Loucy (cell line): ENCODE measurements at regions not wholly inside any gene's neighbourhood (a gene's known extent, or its start where the extent isn't known, plus 50 kb on each side); places are given as distances from the start of the nearest gene placed in this dataset.

Experiments
- H2AFZ ChIP-seq: fragments of 200-600 bp; sonication (generic); 2 replicates; pipeline ENCODE4 v1.6.0; 2016; ENCODE audit warnings: antibody characterized with exemption, mild to moderate bottlenecking, low read length, moderate library complexity
- H3F3A ChIP-seq: fragments of 200-600 bp; 2 replicates; pipeline ENCODE4 v1.6.0; 2016; ENCODE audit warnings: antibody characterized with exemption, low read depth, mild to moderate bottlenecking
- H3K27me3 ChIP-seq: fragments of 200-600 bp; sonication (generic); 2 replicates; pipeline ENCODE4 v1.6.1; 2014; ENCODE audit warnings: low read length, mild to moderate bottlenecking; ENCODE audit not compliant: insufficient read depth, poor library complexity, severe bottlenecking
- H3K36me3 ChIP-seq: fragments of 200-600 bp; sonication (generic); 2 replicates; pipeline ENCODE4 v1.6.1; 2016; ENCODE audit warnings: low read length; ENCODE audit not compliant: insufficient read depth
- H3K4me1 ChIP-seq: fragments of 200-600 bp; sonication (generic); 2 replicates; pipeline ENCODE4 v1.5.1; 2014; ENCODE audit warnings: low read length, mild to moderate bottlenecking; ENCODE audit not compliant: insufficient read depth, poor library complexity, severe bottlenecking
- H3K4me2 ChIP-seq: fragments of 200-600 bp; sonication (generic); 2 replicates; pipeline ENCODE4 v1.6.0; 2014; ENCODE audit warnings: antibody characterized with exemption, low read length, low read depth, mild to moderate bottlenecking; ENCODE audit not compliant: poor library complexity, severe bottlenecking
- H3K4me3 ChIP-seq: fragments of 200-600 bp; sonication (generic); 2 replicates; pipeline ENCODE4 v1.5.1; 2014; ENCODE audit warnings: low read length, mild to moderate bottlenecking, mixed read lengths; ENCODE audit not compliant: poor library complexity, severe bottlenecking
- H3K79me2 ChIP-seq: fragments of 200-600 bp; sonication (generic); 2 replicates; pipeline ENCODE4 v1.6.1; 2014; ENCODE audit warnings: low read length; ENCODE audit not compliant: insufficient read depth
- H3K9ac ChIP-seq: fragments of 200-600 bp; sonication (generic); 2 replicates; pipeline ENCODE4 v1.6.0; 2014; ENCODE audit warnings: mild to moderate bottlenecking, low read depth, low read length, moderate library complexity; ENCODE audit not compliant: poor library complexity, severe bottlenecking
- H3K9me2 ChIP-seq: fragments of 200-600 bp; sonication (generic); replicated peaks from 2 replicates; pipeline ENCODE4 v1.6.1; 2016; ENCODE audit warnings: low read depth, low read length, mixed read lengths
- H3K9me3 ChIP-seq: fragments of 200-600 bp; sonication (generic); 2 replicates; pipeline ENCODE4 v1.6.1; 2014; ENCODE audit warnings: mild to moderate bottlenecking, antibody characterized with exemption, low read length, low read depth; ENCODE audit not compliant: insufficient read depth
- H4K20me1 ChIP-seq: fragments of 200-600 bp; sonication (generic); 2 replicates; pipeline ENCODE4 v1.6.0; 2014; ENCODE audit warnings: antibody characterized with exemption, low read length, mild to moderate bottlenecking; ENCODE audit not compliant: insufficient read depth, poor library complexity, severe bottlenecking
- EZH2phosphoT487 ChIP-seq: fragments of 200-600 bp; IDR thresholded peaks from 2 replicates; pipeline ENCODE4 v1.6.1; 2018; ENCODE audit warnings: antibody characterized with exemption, mild to moderate bottlenecking, moderate library complexity, borderline replicate concordance
- TF ChIP-seq, protein P1 (sequence below): fragments of 200-600 bp; sonication (generic); conservative IDR thresholded peaks from 2 replicates; pipeline ENCODE4 v1.5.1; 2014; ENCODE audit warnings: mild to moderate bottlenecking, antibody characterized with exemption, low read length

DNA sequence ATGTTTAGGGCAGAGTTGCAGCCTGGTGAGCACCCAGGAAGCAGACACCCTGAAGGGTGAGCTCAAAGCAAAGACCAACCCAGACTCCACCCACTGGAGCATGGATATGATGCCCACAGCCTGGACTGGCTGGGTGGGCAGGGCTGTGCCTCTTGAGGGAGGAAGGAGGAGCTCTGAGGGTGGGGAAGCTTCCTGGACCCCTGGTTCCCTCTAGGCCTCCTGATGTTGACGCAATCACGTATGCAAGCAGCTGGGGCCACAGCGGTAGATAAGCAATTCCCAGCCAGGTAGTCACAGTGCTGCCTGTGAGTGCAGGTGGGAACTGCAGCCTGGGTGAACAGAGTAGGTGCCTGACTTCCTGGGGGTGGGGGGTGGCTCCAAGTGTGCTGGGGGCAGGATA lies 271.5 kb downstream of the CDK5RAP2 start:
- Histone ChIP-seq H3K4me2 (no peak overlapping the region), H3F3A (no peaks in the 10 kb centered on the region), H4K20me1 (no peaks in the 10 kb centered on the region), H3K9me2 (no peaks in the 10 kb centered on the region), H3K9me3 (no peaks in the 10 kb centered on the region), H3K4me1 (no peaks in the 10 kb centered on the region), H3K27me3 (no peaks in the 10 kb centered on the region), H3K9ac (no peak overlapping the region), H3K79me2 (no peaks in the 10 kb centered on the region), H3K4me3 (no peak overlapping the region), H2AFZ (no peak overlapping the region), H3K36me3 (no peaks in the 10 kb centered on the region)
- TF ChIP-seq, protein P1, sequence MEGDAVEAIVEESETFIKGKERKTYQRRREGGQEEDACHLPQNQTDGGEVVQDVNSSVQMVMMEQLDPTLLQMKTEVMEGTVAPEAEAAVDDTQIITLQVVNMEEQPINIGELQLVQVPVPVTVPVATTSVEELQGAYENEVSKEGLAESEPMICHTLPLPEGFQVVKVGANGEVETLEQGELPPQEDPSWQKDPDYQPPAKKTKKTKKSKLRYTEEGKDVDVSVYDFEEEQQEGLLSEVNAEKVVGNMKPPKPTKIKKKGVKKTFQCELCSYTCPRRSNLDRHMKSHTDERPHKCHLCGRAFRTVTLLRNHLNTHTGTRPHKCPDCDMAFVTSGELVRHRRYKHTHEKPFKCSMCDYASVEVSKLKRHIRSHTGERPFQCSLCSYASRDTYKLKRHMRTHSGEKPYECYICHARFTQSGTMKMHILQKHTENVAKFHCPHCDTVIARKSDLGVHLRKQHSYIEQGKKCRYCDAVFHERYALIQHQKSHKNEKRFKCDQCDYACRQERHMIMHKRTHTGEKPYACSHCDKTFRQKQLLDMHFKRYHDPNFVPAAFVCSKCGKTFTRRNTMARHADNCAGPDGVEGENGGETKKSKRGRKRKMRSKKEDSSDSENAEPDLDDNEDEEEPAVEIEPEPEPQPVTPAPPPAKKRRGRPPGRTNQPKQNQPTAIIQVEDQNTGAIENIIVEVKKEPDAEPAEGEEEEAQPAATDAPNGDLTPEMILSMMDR, result no peak
- TF ChIP-seq EZH2phosphoT487, result no peak

DNA sequence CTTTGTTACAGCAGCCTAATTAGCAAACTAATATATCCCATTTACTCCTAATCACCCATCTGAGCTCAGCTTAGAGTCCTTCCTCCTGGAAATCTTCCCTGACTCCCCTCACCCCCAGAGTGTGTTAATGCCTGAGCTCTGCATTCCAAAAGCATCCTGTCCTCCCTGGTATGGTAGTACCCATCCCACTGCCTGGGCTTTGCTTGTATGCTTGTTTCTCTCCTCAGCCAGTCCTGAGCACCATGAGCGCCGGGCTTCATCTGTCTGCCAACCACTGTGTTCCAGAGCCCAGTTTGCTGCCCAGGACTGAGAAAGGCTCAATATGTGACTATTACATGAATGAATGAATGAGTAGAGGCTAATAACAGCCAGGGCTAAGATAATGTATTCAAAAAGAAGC lies 272.4 kb downstream of the CDK5RAP2 start:
- Histone ChIP-seq H3K4me2 (no peak overlapping the region), H3K9ac (no peak overlapping the region), H3K79me2 (no peaks in the 10 kb centered on the region), H3K36me3 (no peaks in the 10 kb centered on the region), H3K27me3 (no peaks in the 10 kb centered on the region), H3K4me3 (no peak overlapping the region), H2AFZ (no peak overlapping the region), H4K20me1 (no peaks in the 10 kb centered on the region), H3F3A (no peaks in the 10 kb centered on the region), H3K9me3 (no peaks in the 10 kb centered on the region), H3K9me2 (no peaks in the 10 kb centered on the region), H3K4me1 (no peaks in the 10 kb centered on the region)
- TF ChIP-seq, protein P1, result no peak
- no peak for TF ChIP-seq EZH2phosphoT487

DNA sequence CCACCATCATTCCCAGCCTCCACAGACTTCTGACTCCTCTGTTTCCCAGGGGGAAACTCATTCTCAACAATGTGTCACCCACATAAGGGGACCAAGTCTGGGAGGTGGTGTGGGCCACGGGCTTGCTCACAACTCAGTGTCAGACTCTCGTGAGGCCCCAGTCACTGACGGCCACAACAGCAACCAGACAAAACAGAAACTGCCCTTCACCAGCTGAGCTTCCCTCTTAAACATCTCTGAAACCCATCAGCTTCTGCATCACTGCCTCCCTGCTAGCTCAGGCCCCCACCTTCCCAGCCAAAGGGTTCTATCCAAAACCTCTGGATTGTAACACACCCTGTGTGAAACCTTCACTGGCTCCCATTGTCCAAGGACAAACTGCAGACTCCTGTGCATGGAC lies 273.4 kb downstream of the CDK5RAP2 start:
- Histone ChIP-seq H3K27me3 (no peaks in the 10 kb centered on the region), H3K4me2 (no peak overlapping the region), H3K4me1 (no peaks in the 10 kb centered on the region), H3K79me2 (no peaks in the 10 kb centered on the region), H3K9me3 (no peaks in the 10 kb centered on the region), H3K4me3 (no peak overlapping the region), H4K20me1 (no peaks in the 10 kb centered on the region), H3K9me2 (no peaks in the 10 kb centered on the region), H2AFZ (no peak overlapping the region), H3K9ac (no peak overlapping the region), H3K36me3 (no peaks in the 10 kb centered on the region), H3F3A (no peaks in the 10 kb centered on the region)
- TF ChIP-seq, protein P1, result no peak
- no peak for TF ChIP-seq EZH2phosphoT487
